AG04449 (cell line): ENCODE measurements at regions not wholly inside any gene's neighbourhood (a gene's known extent, or its start where the extent isn't known, plus 50 kb on each side); places are given as distances from the start of the nearest gene placed in this dataset.
"Not testable (repeated sequence)": the region's sequence is repeated elsewhere in the genome, so short reads cannot be mapped to it uniquely, and the experiment has no call there.

Experiments
- CTCF ChIA-PET: fragments of 350-600 bp; formaldehyde crosslinking; extraction: SDS; loops from one replicate; lab custom pipeline; 2021; ENCODE audit warnings: antibody characterized with exemption; lab: Yijun Ruan, JAX
- POLR2A ChIA-PET: fragments of 400-600, 350-600 bp; formaldehyde crosslinking; extraction: SDS; loops from one replicate; lab custom pipeline; 2020; ENCODE audit warnings: antibody characterized with exemption, inconsistent platforms; lab: Yijun Ruan, JAX
- DNase-seq: peaks from one replicate; pipeline ENCODE4 v3.0.0-alpha.2; 2010; ENCODE audit warnings: low read depth, low spot score
- H3K4me3 ChIP-seq: 2 replicates; pipeline ENCODE4 v1.5.1; 2011; ENCODE audit warnings: low read depth, mild to moderate bottlenecking, control low read depth, low read length
- CTCF ChIP-seq: IDR thresholded peaks from one replicate; pipeline ENCODE4 v1.5.1; 2011; ENCODE audit warnings: mild to moderate bottlenecking, moderate library complexity, low read length, control low read depth, inconsistent platforms; ENCODE audit not compliant: insufficient read depth; ENCODE audit errors: missing control alignments

- no peak overlapping the region for H3K4me3 ChIP-seq
- TF ChIP-seq CTCF, result no peak
- ChIA-PET POLR2A (no interaction called here), CTCF (no interaction called here)
- no peak for DNase-seq
Measured at GRCh38 chr6:92267335-92267734, 1152.0 kb downstream of the EPHA7 start.

- DNase-seq, result no peak
- H3K4me3 ChIP-seq, result no peak overlapping the region
- TF ChIP-seq CTCF, result no peak
- ChIA-PET POLR2A (no interaction called here), CTCF (no interaction called here)
Measured at GRCh38 chr6:92263864-92264263, 1155.5 kb downstream of the EPHA7 start.

- no peak overlapping the region for H3K4me3 ChIP-seq
- POLR2A ChIA-PET, result no interaction called here
Measured at GRCh38 chr6:92259171-92259570, 1160.2 kb downstream of the EPHA7 start.

GRCh38 chr6:92243315-92243714 is 1176.0 kb downstream of the EPHA7 start:
- no peak for DNase-seq
- no peak for TF ChIP-seq CTCF
- H3K4me3 ChIP-seq, result no peak overlapping the region
- CTCF ChIA-PET, result no interaction called here
- POLR2A ChIA-PET, result no interaction called here

More at GRCh38 chr6:92259171-92259570, 1160.2 kb downstream of the EPHA7 start:
- TF ChIP-seq CTCF, result no peak
- CTCF ChIA-PET, result no interaction called here
- DNase-seq, result no peak

- POLR2A ChIA-PET, result no interaction called here
- H3K4me3 ChIP-seq, result no peak overlapping the region
- DNase-seq, result no peak
- CTCF ChIA-PET, result no interaction called here
- TF ChIP-seq CTCF, result no peak
Measured at GRCh38 chr6:92231171-92231701, 1188.1 kb downstream of the EPHA7 start.

- POLR2A ChIA-PET, H3K4me3 ChIP-seq, CTCF ChIA-PET, DNase-seq: not testable (repeated sequence)
Measured at GRCh38 chr6:92219987-92220386, 1199.4 kb downstream of the EPHA7 start.

- ChIA-PET POLR2A (no interaction called here), CTCF (no interaction called here)
- TF ChIP-seq CTCF, result no peak
- H3K4me3 ChIP-seq, result no peak overlapping the region
- DNase-seq, result no peak
Measured at GRCh38 chr6:92216717-92217116, 1202.6 kb downstream of the EPHA7 start.
